RWPE1 (cell line): ENCODE measurements at regions not wholly inside any gene's neighbourhood (a gene's known extent, or its start where the extent isn't known, plus 50 kb on each side); places are given as distances from the start of the nearest gene placed in this dataset.

ENCODE experiments used
- CTCF ChIA-PET: fragments of 350-600 bp; sonication (Branson Sonifier 250); formaldehyde crosslinking; extraction: SDS; loops from one replicate; lab custom pipeline; 2021; lab: Yijun Ruan, JAX
- POLR2A ChIA-PET: fragments of 400-600 bp; formaldehyde crosslinking; extraction: SDS; loops from one replicate; lab custom pipeline; 2020; ENCODE audit warnings: antibody characterized with exemption; ENCODE audit not compliant: low non-redundant PET; lab: Yijun Ruan, JAX
- DNase-seq: peaks from one replicate; pipeline ENCODE4 v3.0.0; 2012; ENCODE audit warnings: low spot score
- H3K27ac ChIP-seq: fragments of 450-650 bp; 2 replicates; pipeline ENCODE4 v1.5.1; 2017
- CTCF ChIP-seq: fragments of 450-650 bp; conservative IDR thresholded peaks from 2 replicates; pipeline ENCODE4 v1.5.1; 2017; ENCODE audit warnings: low read depth, mild to moderate bottlenecking

DNA sequence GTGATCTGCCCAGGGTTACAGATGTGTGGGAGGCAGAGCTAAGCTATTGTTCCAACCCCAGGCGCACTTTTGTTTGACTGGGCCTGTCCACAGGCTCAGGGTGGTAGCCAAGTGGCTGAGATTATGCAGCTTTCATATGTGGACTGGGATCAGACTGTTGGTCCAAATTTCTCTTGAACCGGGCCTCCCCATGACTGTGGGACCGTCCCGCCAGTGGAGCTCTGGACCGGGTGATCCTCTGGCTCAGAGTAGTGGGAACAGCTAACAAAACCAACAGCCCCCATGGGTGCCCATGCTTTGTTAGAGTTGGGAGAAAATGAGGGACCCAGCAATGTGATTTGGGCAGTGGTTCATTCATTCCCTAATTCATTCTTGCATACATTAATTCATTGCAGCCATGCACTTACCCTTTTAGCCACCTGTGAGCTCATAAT lies 86.8 kb upstream of the HS6ST1 start:
- ChIA-PET POLR2A (no interaction called here), CTCF (no interaction called here)
- no peak for TF ChIP-seq CTCF
- H3K27ac ChIP-seq, result no peak overlapping the region
- no peak for DNase-seq

DNA sequence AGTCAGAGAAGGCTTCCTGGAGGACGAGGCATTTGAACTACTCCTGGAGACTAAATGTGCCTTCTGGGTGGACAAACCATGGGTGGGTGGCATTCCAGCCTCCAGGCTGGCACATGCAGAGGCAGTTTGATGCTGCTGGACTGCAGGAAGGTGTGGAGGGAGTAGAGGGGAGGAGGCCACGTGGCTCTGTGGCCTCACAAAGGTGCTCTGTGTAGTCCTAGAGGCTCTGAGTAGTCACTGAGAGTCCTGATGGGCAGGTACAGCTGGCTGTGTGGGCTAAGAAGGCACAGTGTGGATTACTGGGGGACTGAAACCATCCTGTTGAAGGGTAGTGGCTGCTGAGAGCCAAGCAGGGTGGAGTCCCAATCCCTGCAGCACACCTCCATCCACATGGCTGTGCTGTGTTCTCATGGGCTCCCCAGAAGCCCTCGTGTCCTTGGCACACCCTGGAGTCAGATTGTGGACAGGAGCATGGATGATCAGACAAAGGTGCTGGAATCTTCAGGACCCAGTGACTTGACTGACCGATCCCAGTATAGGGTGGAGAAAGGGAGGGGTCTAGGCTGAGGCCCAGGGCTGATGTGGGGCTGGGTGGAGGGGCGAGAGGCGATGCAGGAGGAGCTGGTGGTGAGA lies 87.4 kb upstream of the HS6ST1 start:
- POLR2A ChIA-PET, result no interaction called here
- no peak overlapping the region for H3K27ac ChIP-seq
- CTCF ChIA-PET, result no interaction called here
- no peak for DNase-seq
- no peak for TF ChIP-seq CTCF

GRCh38 chr2:128406736-128407554 lies 88.3 kb upstream of the HS6ST1 start:
- no peak for TF ChIP-seq CTCF
- CTCF ChIA-PET, result interaction anchor here (0.6 kb wide), 1 partner anchor 480 kb away, joined by 3 read pairs; no protein-coding TSS in a partner anchor
- DNase-seq, result no peak
- H3K27ac ChIP-seq, result no peak overlapping the region
- POLR2A ChIA-PET, result no interaction called here

DNA sequence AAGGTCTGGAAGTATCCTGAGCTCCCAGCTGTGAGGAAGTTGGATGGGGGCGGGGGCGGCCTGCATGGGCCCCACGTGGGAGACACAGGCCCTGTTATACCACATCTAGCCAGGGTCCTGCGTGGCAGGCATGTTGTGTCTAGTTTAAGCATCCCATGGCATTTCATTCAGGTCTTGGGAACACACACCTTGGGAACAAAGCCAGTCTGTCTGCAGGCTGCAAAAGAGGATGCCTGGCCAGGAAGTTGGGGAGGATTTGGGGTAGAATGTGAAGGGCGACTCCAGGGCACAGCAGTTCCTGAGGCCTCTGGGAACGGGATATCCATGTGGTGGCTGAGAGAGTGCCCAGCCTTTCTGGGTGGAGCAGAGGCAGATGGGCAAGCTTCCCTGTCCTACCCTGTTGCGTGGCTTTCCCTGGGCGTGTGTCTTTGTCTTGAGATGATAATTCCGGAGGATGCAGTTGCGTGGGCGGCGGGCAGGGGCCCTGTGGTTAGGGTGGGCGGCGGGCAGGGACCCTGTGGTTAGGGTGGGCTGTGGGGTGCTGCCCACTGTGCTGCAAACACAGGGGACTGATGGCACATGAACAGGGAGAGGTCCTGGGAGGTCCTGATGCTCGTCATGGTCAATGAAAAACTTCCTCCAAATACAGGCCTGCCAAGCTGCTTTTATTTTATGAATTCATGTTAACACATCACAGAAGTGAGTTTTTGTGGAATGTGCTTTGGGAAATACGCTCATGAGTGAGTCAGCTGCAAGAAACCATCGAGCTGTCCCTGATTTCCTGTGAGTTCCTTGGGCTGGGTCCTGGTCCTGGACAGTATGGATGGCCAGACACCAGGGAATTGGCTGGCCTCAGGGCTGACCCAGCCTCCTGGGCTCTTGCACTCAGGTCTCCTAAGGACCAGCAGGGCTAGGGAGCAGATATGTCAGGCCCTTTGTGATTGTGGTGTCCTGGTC lies 90.0 kb upstream of the HS6ST1 start:
- POLR2A ChIA-PET, result no interaction called here
- TF ChIP-seq CTCF, result no peak
- CTCF ChIA-PET, result interaction anchor here (0.7 kb wide), 1 partner anchor 58 kb away, joined by 3 read pairs; no protein-coding TSS in a partner anchor
- peak; percentile 21 for DNase-seq
- peak overlapping the region; percentile 80 for H3K27ac ChIP-seq

DNA sequence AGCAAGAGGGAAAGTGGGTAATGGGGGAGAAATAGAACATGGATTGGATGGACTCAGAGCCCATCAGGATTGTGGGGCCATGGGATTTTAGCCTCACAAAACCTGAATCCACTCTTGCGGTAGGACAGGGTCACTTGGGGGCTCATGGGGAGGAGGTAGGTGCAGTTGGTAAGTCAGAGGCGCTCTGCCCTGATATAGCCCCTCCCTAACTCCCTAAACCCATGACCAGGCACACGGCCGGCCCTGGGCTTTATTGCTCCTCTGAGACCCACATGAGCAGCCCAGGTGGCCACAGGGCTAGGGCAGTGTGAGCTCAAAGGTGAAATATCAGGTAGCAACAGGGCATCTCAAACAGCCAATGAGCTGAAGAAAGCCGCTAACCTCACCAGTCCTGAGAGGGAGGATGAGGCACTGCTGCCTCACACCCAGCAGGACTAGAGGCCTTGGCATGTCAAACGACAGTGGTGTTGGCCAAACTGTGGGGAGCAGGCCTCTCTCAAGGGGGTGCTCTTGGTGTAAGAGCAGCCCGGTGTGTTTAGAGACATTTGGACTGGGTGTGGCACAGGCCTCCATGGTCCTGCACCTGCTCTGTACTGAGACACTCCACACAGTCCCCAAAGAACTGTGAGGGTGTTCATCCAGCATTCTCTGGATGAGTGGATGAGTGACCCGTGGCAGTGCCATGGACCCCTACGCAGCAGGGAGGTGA lies 90.8 kb upstream of the HS6ST1 start:
- ChIA-PET POLR2A (no interaction called here), CTCF (no interaction called here)
- TF ChIP-seq CTCF, result no peak
- DNase-seq, result no peak
- peak overlapping the region; percentile 80 for H3K27ac ChIP-seq
